GM12875 (cell line): ENCODE measurements at regions not wholly inside any gene's neighbourhood (a gene's known extent, or its start where the extent isn't known, plus 50 kb on each side); places are given as distances from the start of the nearest gene placed in this dataset.

Source experiments
- H3K4me3 ChIP-seq: one replicate; pipeline ENCODE4 v1.5.1; 2011; ENCODE audit warnings: low read depth, low read length, control low read depth
- TF ChIP-seq, protein P1 (sequence below): IDR thresholded peaks from 2 replicates; pipeline ENCODE4 v1.5.1; 2011; ENCODE audit warnings: low read depth, mild to moderate bottlenecking, control low read depth, inconsistent platforms, low read length, moderate library complexity, borderline replicate concordance; ENCODE audit not compliant: insufficient read depth

DNA sequence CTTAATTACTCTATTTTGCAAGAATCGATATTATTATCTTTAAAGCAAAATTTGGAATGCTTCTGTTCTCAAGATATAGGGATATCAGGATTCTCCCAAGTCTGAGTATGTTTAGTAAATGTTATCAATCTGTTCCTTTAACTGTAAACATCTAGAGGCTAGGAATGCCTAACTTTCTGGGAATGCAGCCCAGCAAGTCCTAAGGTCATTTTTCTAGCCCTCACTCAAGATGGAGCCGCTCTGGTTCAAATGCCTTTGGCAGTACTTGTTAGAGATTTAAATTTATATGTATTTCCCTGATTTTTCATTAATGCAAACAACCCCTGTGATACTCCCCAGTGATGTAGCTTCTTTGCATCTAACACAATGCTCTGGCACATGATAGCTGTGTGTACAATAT lies 623.8 kb upstream of the LCORL start:
- TF ChIP-seq, protein P1, sequence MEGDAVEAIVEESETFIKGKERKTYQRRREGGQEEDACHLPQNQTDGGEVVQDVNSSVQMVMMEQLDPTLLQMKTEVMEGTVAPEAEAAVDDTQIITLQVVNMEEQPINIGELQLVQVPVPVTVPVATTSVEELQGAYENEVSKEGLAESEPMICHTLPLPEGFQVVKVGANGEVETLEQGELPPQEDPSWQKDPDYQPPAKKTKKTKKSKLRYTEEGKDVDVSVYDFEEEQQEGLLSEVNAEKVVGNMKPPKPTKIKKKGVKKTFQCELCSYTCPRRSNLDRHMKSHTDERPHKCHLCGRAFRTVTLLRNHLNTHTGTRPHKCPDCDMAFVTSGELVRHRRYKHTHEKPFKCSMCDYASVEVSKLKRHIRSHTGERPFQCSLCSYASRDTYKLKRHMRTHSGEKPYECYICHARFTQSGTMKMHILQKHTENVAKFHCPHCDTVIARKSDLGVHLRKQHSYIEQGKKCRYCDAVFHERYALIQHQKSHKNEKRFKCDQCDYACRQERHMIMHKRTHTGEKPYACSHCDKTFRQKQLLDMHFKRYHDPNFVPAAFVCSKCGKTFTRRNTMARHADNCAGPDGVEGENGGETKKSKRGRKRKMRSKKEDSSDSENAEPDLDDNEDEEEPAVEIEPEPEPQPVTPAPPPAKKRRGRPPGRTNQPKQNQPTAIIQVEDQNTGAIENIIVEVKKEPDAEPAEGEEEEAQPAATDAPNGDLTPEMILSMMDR: no peak
- no peak overlapping the region for H3K4me3 ChIP-seq

DNA sequence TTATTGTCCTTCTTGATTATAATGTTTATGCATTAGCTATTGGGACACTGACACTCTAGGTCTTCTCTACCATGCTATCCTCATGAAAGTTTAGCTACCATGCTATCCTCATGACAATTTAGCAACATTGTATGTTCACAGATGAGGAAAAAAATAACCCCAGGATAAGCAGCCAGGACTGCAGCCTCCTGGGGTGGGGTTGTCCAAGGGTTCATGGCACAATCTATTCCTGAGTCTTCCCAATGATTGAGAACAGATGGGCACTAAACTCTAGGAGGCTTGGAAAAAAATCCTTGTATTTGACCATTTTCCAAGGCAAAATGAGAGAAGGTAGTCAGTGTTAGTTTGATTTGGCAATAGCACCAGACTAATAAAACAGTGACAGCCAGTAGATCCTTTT lies 619.8 kb upstream of the LCORL start:
- TF ChIP-seq, protein P1: no peak
- no peak overlapping the region for H3K4me3 ChIP-seq

DNA sequence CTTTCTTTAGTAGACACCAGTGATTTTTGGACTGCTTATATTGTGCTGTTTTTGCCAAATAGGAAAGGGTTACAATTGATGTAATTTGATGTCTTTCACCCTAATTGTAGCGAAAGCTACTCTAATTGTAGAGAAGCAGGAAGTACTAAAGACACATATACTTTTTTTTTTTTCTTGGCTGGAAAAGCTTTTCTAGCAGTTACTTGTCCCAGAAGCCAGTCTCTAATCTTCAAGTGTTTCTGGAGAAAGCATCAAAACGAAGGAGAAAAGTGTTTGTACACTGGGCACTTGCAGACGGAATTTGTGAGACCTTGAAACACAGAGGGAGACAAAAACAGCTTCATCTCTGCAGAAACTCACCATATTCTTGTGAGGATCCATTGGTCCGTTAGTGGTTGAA lies 616.5 kb upstream of the LCORL start:
- no peak overlapping the region for H3K4me3 ChIP-seq

DNA sequence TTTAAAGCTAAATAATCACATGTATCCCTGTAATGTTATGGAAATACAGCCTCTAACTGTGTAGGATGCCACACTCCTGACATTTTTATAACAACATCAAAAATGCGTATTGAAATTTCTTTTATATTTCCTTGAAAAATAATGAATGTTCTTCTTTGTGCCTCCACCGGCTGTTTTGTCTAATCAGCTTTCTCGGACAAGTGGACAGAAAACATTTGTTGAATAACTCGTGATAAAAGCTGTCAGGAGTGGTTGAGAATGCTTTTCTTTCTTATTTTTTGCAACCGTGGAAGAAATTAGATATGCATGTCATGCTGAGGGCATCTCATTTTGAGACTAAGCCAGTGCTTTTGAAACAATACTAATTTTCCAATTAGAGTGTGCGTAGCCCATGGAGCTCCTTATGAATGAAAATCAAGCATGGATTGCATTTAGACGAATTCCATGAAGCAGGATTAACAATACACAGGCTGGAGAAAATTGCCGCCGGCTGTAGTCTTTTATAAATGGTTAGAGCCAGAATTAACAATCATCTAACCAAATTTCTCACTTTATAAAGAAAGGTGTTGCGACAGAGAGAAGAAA lies 614.5 kb upstream of the LCORL start:
- TF ChIP-seq, protein P1: no peak
- H3K4me3 ChIP-seq: no peak overlapping the region

More for the DNA sequence above, 616.5 kb upstream of the LCORL start:
- TF ChIP-seq, protein P1: no peak

DNA sequence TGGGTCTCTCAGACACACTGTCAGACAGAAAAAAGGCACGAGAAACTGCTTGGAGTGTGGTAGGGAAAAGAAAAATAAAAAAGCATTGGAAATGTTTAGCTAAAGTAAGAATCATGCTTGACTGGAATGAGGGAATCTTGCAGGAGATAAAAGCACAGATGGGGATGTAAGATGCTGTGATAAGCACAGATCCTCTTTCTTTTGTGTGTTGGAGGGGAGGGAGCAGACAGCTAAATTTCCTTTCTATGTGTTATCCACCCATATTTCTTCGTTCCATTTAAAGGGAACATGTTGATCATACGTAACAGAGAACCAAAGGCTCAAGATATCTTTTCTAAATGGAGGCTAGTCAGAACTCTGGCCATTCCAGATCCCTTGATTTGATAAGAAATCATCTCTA lies 614.0 kb upstream of the LCORL start:
- H3K4me3 ChIP-seq: no peak overlapping the region
- TF ChIP-seq, protein P1: no peak

DNA sequence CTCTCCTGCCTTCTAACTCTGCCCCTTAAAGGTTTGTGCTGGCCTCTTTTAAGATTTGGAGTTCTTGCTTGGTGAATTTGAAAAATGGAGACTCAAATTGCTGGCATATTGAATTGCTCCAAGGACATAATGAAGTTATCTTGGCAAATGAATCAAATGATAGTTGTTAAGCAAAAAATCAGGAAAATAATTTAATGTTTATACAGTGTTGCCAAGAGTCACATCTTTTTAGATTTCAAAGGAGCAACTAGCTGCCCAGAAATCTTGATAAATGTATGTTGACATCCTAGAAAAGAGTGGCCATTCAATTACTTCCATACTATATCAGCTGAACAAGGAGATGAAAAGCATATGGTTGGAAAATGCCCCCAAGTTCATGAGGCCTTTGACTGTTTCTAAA lies 610.0 kb upstream of the LCORL start:
- TF ChIP-seq, protein P1: no peak
- no peak overlapping the region for H3K4me3 ChIP-seq

DNA sequence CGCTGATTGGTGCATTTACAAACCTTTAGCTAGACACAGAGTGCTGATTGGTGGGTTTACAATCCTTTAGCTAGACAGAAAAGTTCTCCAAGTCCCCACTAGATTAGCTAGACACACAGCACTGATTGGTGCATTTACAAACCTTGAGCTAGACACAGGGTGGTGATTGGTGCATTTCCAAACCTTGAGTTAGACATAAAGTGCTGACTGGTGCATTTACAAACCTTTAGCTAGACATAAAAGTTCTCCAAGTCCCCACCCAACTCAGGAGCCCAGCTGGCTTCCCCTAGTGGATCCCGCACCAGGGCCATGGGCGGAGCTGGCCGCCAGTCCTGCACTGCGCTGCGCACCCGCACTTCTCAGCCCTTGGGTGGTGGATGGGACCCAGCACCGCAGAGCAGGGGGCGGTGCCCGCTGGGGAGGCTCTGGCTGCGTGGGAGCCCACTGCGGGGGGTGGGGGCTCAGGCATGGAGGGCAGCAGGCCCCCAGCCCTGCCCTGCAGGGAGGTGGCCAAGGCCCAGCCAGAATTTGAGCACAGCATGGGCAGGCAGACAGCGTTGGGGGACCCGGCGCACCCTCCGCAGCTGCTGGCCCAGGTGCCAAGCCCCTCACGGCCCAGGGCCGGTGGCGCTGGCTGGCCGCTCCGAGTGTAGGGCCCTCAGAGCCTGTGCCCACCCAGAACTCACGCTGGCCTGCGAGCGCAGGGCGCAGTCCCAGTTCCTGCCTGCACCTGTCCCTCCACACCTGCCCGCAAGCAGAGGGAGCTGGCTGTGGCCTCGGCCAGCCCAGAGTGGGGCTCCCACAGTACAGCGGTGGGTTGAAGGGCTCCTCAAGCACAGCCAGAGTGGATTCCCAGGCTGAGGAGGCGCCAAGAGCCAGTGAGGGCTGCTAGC lies 608.9 kb upstream of the LCORL start:
- H3K4me3 ChIP-seq: no peak overlapping the region
- TF ChIP-seq, protein P1: no peak
